Transverse colon (tissue), 4 donors: ENCODE measurements at regions not wholly inside any gene's neighbourhood (a gene's known extent, or its start where the extent isn't known, plus 50 kb on each side); places are given as distances from the start of the nearest gene placed in this dataset.

Source experiments
- DNase-seq: peaks from one replicate; pipeline ENCODE4 v3.0.0-alpha.2; 2019
- H3K27ac ChIP-seq, 4 donors: fragments of 200-600 bp; sonication (generic); 2 replicates each; pipeline ENCODE4 v1.5.1; 2016 to 2018; ENCODE audit warnings: inconsistent platforms in 4 of 4
- H3K27me3 ChIP-seq: fragments of 200-600 bp; sonication (generic); 2 replicates; pipeline ENCODE4 v1.5.1; 2017; ENCODE audit warnings: inconsistent platforms
- H3K36me3 ChIP-seq, 4 donors: fragments of 200-600 bp; sonication (generic); 2 replicates each; pipeline ENCODE4 v1.5.1; 2017 to 2019; ENCODE audit warnings: inconsistent platforms in 4 of 4
- H3K4me1 ChIP-seq, 4 donors: fragments of 200-600 bp; sonication (generic); 2 replicates each; pipeline ENCODE4 v1.5.1; 2017 to 2020; ENCODE audit warnings: inconsistent platforms in 4 of 4
- H3K4me3 ChIP-seq, 4 donors: fragments of 200-600 bp; sonication (generic); 1 replicate in 1 of 4; 2 replicates in 3 of 4; pipeline versions ENCODE4 v1.5.1 to v1.6.1; 2017 to 2019; ENCODE audit warnings: inconsistent platforms in 4 of 4
- H3K9me3 ChIP-seq, 2 donors: fragments of 200-600 bp; sonication (generic); 2 replicates each; pipeline ENCODE4 v1.5.1; 2017 to 2019; ENCODE audit warnings: inconsistent platforms in 2 of 2
- CTCF ChIP-seq, 5 experiments: fragments of 200-600 bp in 3 of 5; fragments of 450-650 bp in 2 of 5; sonication (generic) in 3 of 5; IDR thresholded peaks; 1 replicate in 2 of 5; 2 replicates in 3 of 5; pipeline ENCODE4 v1.5.1; 2016 to 2017; ENCODE audit warnings: antibody characterized with exemption in 5 of 5, inconsistent platforms in 3 of 5, mild to moderate bottlenecking in 2 of 5, moderate library complexity in 1 of 5
- EP300 ChIP-seq: sonication (generic); formaldehyde crosslinking; IDR thresholded peaks from one replicate; pipeline ENCODE4 v1.6.1; 2017; ENCODE audit warnings: antibody characterized with exemption, low read depth
- POLR2A ChIP-seq: fragments of 450-650 bp; IDR thresholded peaks from one replicate; pipeline ENCODE4 v1.6.1; 2016; ENCODE audit warnings: antibody characterized with exemption, mild to moderate bottlenecking, moderate library complexity
- POLR2AphosphoS5 ChIP-seq, 3 donors: sonication (generic); formaldehyde crosslinking; IDR thresholded peaks; one replicate each; pipeline ENCODE4 v1.6.1; 2016; ENCODE audit warnings: antibody characterized with exemption in 3 of 3
- WGBS, 2 donors: methylation state at CpG; one replicate each; pipeline ENCODE4 v1.1.5; 2018; ENCODE audit warnings: low coverage in 1 of 2; 5-methylcytosine and 5-hydroxymethylcytosine counted together
- in situ Hi-C, 4 donors: fragments of 200-750 bp; cut with MboI; loops; one replicate each; pipeline versions ENCODE4 v1.15.0 to v1.15.1; 2017; ENCODE audit warnings: low sequenced_read_pairs in 3 of 4, low pct_ligation_motif_present in 1 of 4, low pct_unique_long_range_greater_than_20kb in 1 of 4
- intact Hi-C: fragments of 100-400 bp; cut with DNase I; formaldehyde crosslinking; loops from one replicate; pipeline ENCODE4 v1.15.1; 2023; ENCODE audit warnings: low total_unique reads

GRCh38 chr10:63986536-63986935 is 465.3 kb downstream of the REEP3 start:
- no peaks in the 10 kb centered on the region for H3K4me1 ChIP-seq
- no peak overlapping the region for H3K27ac ChIP-seq
- WGBS, 2 donors: 92% methylated on average over 3 of the region's 3 CpGs; no CpG with 5 or more reads in 1 of the 2 donors
- no peaks in the 10 kb centered on the region for H3K9me3 ChIP-seq
- intact Hi-C loops (no loop called here), in situ Hi-C loops (no loop called here)
- no peak for DNase-seq
- no peaks in the 10 kb centered on the region for H3K36me3 ChIP-seq
- TF ChIP-seq CTCF (IDR thresholded peaks at IDR 0.05) (no peak), EP300 (no peak), POLR2AphosphoS5 (IDR thresholded peaks at IDR 0.05) (no peak), POLR2A (no peak)
- H3K27me3 ChIP-seq: no peaks in the 10 kb centered on the region
- no peak overlapping the region for H3K4me3 ChIP-seq

GRCh38 chr10:63987212-63987611 is 466.0 kb downstream of the REEP3 start:
- intact Hi-C loops: no loop called here
- DNase-seq: no peak
- H3K27me3 ChIP-seq: no peaks in the 10 kb centered on the region
- no peak overlapping the region for H3K27ac ChIP-seq
- 22 to 25% methylated on average over 2 of the region's 2 CpGs for WGBS, 2 donors
- H3K4me3 ChIP-seq: no peak overlapping the region
- H3K4me1 ChIP-seq: no peaks in the 10 kb centered on the region
- H3K36me3 ChIP-seq: no peaks in the 10 kb centered on the region
- TF ChIP-seq POLR2AphosphoS5 (IDR thresholded peaks at IDR 0.05) (no peak), EP300 (no peak), CTCF (IDR thresholded peaks at IDR 0.05) (no peak), POLR2A (no peak)
- H3K9me3 ChIP-seq: no peaks in the 10 kb centered on the region
- in situ Hi-C loops: no loop called here

- no peak overlapping the region for H3K4me3 ChIP-seq
- H3K4me1 ChIP-seq: no peaks in the 10 kb centered on the region
- 57 to 71% methylated on average over 1 to 7 of the region's 7 CpGs for WGBS, 2 donors
- in situ Hi-C loops (no loop called here), intact Hi-C loops (no loop called here)
- H3K27ac ChIP-seq: no peak overlapping the region
- DNase-seq: no peak
- H3K36me3 ChIP-seq: no peaks in the 10 kb centered on the region
- H3K9me3 ChIP-seq: peaks cover 0 to 5% of the 10 kb centered on the region in 2 donors
- H3K27me3 ChIP-seq: no peaks in the 10 kb centered on the region
- TF ChIP-seq POLR2AphosphoS5 (IDR thresholded peaks at IDR 0.05): no peak
Measured at GRCh38 chr10:63994371-63994770, 473.2 kb downstream of the REEP3 start.

GRCh38 chr10:64007157-64007556 is 486.0 kb downstream of the REEP3 start:
- DNase-seq: no peak
- in situ Hi-C loops: no loop called here
- Histone ChIP-seq H3K27me3 (no peaks in the 10 kb centered on the region), H3K4me3 (no peak overlapping the region), H3K4me1 (no peaks in the 10 kb centered on the region), H3K27ac (no peak overlapping the region), H3K9me3 (no peaks in the 10 kb centered on the region), H3K36me3 (no peaks in the 10 kb centered on the region)
- TF ChIP-seq POLR2A (no peak), CTCF (IDR thresholded peaks at IDR 0.05) (no peak), POLR2AphosphoS5 (IDR thresholded peaks at IDR 0.05) (no peak), EP300 (no peak)
- intact Hi-C loops: no loop called here
- WGBS, 2 donors: 71 to 88% methylated on average over 1 to 8 of the region's 8 CpGs

- no peaks in the 10 kb centered on the region for H3K36me3 ChIP-seq
- no peak for DNase-seq
- TF ChIP-seq CTCF (IDR thresholded peaks at IDR 0.05) (no peak), EP300 (no peak), POLR2A (no peak), POLR2AphosphoS5 (IDR thresholded peaks at IDR 0.05) (no peak)
- in situ Hi-C loops (no loop called here), intact Hi-C loops (no loop called here)
- no peaks in the 10 kb centered on the region for H3K4me1 ChIP-seq
- no peak overlapping the region for H3K4me3 ChIP-seq
- H3K27me3 ChIP-seq: no peaks in the 10 kb centered on the region
- no peak overlapping the region for H3K27ac ChIP-seq
- no peaks in the 10 kb centered on the region for H3K9me3 ChIP-seq
Measured at GRCh38 chr10:64010711-64011110, 489.5 kb downstream of the REEP3 start.
